ENCODE measurements at regions not wholly inside any gene's neighbourhood (a gene's known extent, or its start where the extent isn't known, plus 50 kb on each side); places are given as distances from the start of the nearest gene placed in this dataset.
A peak's percentile ranks its signal among the peaks of the same experiment; 100 is the strongest.

DNA sequence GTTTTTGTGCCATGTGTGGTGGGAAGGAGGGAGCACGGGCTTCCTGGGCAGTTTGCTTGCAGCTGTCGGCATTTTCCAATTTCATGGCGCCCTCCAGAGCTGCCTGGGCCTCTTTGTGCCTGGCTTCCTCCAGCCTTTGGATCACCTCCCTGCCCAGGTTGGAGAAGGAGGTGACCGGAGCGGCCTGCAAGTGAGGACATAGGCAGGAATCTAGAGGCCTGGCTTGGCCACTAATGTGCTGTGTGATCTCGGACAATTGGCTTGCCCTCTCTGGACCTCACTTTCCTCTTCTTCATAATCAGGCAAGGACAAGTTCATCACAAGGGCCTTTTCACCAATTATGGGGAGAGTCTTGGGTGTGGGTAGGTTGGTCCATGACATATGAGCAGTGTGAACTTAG is 245.1 kb downstream of the MATN1 start:
- DNase-seq = peak in 1 of 42 donors; percentile 28
- intact Hi-C loops (cut with DNase I) = no loop called here

DNA sequence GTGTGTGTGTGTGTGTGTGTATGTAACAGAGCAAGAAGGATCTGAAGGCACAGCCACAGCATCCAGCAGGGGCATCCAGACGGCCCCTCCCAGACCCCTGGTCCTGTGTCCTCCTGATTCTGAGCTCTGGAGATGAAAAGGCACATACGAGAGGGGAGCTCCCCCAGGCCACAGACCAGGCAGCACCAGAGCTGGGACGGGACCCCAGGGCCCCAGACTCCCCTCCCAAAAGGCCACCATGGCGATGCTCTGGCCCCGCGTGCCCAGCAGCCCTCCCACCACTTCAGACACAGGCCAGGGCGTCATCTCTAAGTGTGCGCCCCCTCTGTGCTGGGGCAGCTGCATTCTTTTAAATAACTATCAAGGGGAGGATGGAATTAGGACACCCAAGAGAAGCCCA is 245.8 kb downstream of the MATN1 start:
- DNase-seq = peak in 1 of 42 donors; percentile 13
- intact Hi-C loops (cut with DNase I) = no loop called here

DNA sequence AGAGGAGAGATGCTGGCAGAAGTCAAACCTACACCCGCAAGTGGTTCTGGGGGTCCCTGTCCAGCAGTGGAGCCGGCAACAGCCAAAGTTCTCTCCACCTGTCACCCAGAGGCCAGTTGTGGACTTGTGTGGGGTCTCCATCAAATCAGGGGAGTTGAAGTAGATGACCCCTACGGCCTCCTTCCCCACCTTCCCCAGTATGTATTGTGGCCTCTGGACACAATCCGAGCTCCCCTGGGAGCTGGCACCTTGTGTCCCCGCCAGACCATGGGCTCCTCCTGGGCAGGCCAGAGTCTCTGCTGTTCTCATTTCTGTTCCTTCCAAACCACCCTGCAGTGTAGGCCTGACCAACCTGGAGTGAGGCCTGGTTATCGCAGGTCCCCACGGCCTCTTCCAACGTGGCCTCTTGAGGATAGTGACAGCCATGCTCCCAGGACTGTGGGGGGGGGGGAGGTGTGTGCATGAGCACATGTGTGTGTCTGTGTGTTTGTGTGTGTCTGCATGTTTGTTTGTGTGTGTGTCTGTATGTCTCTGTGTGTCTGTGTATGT is 246.4 kb downstream of the MATN1 start:
- intact Hi-C loops (cut with DNase I) = no loop called here
- peak in 1 of 42 donors; percentile 30 for DNase-seq

DNA sequence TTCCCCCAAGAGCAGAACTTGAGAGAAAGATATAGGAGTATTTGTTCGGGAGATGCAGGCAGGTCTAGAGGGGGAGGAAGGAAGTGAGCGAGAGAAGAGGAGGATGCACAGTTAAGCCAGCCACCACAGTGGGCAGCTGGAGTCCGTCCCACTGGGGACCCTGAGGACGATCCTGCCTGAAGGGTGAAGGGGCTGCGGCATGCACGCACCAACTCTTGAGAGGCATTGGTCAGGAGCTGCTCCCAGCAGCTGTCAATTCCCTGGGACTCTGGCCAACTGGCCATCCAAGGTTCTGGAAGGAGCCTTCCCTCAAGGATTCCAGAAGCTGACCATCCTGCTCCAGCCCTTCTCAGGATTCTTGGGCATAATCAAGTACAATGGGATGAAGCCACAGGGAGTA is 246.9 kb downstream of the MATN1 start:
- DNase-seq = no peak

DNA sequence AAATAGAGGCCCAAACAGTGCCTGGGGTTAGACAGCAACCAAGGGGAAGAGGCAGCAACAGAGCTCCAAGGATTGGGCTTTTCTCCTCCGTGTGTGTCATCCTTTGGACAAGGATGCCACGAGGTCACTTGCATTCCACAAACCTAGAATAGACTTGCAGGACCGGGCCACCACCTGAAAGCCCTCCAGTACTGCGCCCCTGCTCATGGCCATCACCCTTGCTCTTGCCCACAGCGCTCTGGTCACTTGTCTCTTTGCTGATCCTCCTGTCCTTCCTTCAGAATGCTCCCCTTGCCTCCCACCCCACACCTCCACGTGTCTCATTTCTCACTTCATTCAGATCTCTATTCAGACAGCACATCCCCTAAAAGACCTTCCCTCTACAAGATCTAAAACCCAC is 247.4 kb downstream of the MATN1 start:
- DNase-seq = no peak
- intact Hi-C loops (cut with DNase I) = no loop called here

More for the DNA sequence above, 246.9 kb downstream of the MATN1 start:
- intact Hi-C loops (cut with DNase I) = no loop called here

DNA sequence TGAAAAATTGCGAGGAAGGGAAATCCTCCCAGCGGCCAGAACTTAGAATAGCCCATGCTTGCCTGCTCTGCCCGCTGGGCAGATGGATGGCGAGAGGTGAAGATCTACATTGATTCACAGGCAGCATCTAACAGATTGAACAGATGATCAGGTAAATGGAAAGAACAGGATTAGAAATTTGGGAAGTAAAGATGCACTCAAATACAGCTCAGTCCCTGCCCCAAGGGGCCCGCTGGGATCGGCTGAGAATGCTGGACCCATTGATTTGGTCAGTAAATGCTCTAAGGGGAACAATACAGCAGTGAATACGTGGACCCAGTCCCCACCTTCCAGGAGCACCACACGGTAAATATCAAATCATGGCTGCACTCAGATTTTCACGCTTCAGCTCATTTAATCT is 248.2 kb downstream of the MATN1 start:
- peak in 1 of 42 donors; percentile 15 for DNase-seq
- intact Hi-C loops (cut with DNase I) = no loop called here

DNA sequence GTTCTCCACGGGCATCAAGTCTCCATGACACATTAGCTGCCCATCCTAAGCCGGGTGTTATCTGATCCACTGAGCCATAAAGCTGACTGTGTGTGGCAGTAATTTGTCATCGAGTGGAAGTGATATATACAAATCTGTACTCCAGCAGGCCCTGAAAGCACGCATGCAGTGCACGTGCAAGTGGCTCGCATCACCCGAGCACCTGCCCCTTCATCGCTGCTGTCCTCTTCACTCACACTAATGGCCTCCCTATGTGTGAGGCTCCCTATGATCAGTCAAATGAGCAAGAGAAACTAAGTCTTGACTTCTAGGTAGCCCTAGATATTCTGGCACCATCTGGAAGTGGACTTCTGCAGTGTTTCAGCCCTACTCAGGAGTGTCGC is 248.6 kb downstream of the MATN1 start:
- intact Hi-C loops (cut with DNase I) = no loop called here
- no peak for DNase-seq

DNA sequence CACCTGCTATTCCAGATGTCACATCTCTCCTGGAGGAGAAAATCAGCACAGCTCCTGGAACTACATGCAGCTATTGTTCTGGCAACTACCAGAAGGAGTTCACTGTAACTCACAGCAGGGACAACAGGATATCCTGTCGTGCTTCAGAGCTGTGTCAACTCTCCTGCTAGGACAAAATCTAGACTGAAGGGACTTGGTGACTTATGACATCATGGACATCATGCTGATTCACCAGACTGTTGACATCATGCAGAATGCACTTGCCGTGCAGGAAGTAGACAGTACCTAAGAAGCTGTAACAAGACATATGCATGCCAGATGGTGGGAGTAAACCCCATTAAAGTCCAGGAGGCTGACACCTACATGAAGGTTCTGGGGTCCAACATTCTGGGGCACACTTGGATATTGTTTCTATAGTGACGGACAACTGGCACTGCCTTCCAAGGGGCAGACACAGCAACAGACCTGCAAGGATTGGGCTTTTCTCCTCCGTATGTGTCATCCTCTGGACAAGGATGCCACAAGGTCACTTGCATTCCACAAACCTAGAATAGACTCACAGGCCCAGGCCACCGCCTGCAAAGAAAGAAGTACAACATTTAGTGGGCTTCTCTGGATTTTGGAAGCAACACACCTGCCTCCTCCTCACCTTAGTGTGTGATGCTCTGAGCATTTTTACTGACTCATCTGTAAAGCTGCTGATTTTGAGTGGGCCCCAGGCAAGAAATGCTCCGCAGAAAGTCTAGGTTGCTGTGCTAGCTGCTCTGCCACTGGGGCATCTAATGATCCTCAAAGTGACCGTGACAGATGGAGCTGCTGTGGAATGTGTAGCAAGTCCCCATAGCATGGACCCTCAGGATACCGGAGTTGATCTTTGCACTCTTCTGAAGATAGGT is 249.2 kb downstream of the MATN1 start:
- intact Hi-C loops (cut with DNase I) = no loop called here
- peak in 27 of 42 donors; percentile 3 to 70 (median 34) for DNase-seq

DNA sequence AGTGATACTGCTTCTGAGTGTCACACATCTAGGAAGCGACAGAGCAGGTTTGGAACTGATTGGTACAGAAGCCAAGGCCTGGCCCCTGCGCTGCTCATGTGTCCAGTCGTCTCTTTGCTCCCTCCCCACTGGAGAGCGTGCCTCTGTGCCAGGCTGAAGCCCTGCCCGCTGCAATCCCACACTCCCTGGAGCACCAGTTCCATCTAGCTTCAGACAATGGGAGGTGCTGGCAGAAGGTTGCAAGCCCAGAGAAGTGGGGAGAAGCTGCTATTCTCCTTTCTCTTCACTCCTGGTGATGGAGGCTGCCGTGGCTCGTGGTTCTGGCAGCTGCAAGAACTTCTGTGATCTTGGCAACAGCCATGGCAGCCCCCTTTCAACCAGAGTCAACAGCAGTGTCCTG is 250.9 kb downstream of the MATN1 start:
- intact Hi-C loops (cut with DNase I) = no loop called here
- DNase-seq = peak in 2 of 42 donors; percentile 23 to 50

DNA sequence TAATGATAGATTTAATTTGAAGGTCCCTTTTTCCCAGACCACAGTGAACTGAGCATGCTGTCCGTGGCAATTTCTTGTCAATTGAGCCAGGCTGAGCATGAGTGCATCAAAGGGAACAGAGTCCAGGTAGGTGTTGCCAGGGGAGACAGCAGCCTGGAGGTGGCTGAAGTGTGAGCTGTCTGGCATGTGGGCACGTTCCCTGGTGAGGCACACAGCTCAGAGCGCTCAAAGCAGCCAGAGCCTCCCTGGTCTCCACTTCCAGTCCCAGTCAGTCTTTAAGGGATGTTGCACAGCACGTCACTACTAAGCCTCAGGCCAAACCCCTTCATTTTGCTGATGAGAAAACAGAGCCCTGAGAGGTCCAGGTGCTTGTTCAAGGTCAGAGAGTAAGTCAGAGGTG is 251.4 kb downstream of the MATN1 start:
- DNase-seq = peak in 1 of 42 donors; percentile 21
- intact Hi-C loops (cut with DNase I) = no loop called here

DNA sequence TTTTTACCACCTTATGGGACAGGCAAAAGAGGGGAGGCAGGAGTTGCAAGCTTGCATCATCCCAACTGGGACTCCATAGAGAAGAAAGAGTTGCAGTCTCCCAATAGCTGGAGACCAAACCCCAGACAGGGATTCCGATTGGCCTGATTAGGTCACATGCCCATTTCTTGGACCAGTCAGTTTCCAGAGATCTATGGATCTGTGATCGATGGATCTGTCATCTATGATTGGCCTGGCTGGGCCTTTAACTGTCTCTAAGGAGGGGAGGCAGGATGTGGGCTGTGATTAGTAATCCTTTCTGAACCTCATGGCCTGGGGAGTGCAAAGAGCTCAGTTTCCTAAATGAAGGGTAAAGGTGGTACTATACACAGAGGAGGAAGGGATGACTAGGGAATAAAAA is 252.1 kb downstream of the MATN1 start:
- intact Hi-C loops (cut with DNase I) = no loop called here
- DNase-seq = peak in 2 of 42 donors; percentile 4 to 14

DNA sequence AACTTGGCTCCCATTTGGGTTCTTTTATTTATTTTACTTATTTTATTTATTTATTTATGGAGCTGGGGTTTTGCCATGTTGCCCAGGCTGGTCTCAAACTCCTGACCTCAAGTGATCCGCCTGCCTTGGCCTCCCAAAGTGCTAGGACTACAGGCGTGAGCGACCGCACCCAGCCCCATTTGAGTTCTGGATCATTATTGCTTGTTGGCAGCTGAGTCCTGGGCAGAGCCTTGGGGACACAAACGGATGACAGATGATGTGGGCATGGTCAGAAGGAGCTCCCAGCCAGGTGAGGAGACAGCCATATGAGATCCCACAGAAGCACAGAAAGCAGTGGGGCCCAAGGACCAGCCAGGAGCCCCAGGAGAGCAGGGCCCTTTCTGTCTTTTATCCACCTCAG is 254.0 kb downstream of the MATN1 start:
- DNase-seq = peak in 1 of 42 donors; percentile 22
- intact Hi-C loops (cut with DNase I) = no loop called here

DNA sequence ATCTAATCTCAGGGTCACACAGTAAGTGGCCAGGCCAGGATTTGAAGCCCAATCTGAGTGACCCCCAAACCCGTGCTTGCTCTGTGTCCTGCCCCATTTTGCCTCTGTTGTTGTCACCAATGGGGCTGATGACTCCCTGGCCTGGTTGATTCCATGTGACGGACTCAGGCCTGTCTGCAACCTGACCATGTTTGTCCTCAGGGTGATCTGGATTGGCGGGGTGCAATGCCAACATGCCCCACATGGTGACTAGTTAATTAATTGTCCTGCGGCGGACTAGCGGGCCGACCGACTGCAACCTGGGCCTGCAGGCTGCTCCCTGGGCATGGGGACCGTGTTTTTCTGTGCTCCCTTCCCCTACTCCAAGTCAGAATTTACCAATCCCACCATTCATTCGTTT is 256.3 kb downstream of the MATN1 start:
- intact Hi-C loops (cut with DNase I) = no loop called here
- peak in 2 of 42 donors; percentile 7 to 8 for DNase-seq

DNA sequence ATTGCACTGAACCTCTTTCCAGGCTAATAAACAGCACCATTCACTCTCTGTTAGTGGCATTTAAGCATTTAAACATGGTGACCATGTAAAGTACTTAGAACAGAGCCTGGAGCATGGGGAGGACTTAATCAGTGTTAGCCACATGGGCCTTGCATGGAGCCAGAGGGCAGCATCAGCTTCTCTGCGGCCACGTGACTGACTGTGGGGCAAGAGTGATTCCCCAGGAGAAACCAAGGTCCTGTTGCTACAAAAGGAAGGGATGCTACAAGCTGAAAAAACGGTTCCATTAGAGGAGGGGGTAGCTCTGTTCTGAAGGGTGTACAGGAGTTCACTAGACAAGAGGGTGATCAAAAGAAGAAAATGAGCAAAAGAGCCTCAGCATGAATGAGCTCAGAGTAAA is 256.8 kb downstream of the MATN1 start:
- intact Hi-C loops (cut with DNase I) = no loop called here
- DNase-seq = peak in 2 of 42 donors; percentile 10 to 21

DNA sequence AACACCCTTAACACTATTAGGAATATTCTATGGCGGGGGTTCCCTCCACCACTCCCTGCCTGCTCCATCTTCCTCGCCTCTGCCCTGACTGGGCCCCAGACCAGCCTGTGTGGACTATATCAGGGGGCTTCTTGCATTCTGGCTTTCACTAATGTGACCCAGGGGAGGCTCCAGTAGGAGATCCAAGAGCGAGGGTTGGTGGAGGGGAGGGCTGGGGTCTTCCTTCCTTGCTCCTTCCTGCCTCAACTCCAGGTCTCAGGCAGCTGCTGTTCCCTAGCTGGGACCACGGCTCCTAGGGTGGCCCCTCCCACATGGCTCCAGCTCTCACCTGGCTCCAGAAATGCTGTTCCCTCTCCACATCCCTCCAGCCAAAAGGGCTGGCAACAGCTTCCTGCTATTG is 257.4 kb downstream of the MATN1 start:
- DNase-seq = peak in 3 of 42 donors; percentile 7 to 25 (median 17)
- intact Hi-C loops (cut with DNase I) = no loop called here

DNA sequence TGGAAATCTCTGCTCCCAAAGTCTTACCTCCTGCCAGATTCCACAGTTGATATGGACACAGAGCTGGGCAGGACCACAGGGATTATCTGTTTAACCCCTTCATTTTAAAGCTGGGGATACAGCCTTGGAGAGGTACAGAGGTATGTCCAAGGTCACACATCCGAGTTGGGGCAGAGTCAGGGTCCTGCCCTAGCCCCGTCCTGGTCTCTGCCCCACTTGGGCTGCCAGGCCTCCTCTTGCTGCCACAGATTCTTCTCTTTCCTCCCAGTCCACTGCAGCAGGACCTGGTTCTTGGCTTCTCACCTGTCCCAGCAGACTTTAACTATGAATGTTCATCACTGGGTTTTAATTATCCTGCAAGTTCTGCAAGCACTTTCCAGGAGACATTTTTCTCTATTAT is 258.3 kb downstream of the MATN1 start:
- DNase-seq = peak in 3 of 42 donors; percentile 15 to 34 (median 17)
- intact Hi-C loops (cut with DNase I) = no loop called here

DNA sequence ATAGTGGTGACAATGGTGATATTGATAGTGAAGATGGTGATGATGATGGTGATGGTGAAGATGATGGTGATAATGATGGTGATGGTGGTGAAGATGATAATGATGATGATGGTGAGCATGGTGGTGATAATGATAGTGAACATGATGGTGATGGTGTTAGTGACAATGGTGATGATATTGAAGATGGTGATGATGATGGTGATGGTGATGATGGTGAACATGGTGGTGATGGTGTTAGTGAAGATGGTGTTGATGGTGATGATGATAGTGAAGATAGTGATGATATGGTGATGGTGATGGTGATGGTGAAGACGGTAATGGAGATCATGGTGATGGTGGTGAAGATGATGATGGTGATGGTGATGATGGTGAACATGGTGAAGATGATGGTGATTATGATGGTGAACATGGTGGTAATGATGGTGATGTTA is 259.2 kb downstream of the MATN1 start:
- no peak for DNase-seq
- intact Hi-C loops (cut with DNase I) = no loop called here

DNA sequence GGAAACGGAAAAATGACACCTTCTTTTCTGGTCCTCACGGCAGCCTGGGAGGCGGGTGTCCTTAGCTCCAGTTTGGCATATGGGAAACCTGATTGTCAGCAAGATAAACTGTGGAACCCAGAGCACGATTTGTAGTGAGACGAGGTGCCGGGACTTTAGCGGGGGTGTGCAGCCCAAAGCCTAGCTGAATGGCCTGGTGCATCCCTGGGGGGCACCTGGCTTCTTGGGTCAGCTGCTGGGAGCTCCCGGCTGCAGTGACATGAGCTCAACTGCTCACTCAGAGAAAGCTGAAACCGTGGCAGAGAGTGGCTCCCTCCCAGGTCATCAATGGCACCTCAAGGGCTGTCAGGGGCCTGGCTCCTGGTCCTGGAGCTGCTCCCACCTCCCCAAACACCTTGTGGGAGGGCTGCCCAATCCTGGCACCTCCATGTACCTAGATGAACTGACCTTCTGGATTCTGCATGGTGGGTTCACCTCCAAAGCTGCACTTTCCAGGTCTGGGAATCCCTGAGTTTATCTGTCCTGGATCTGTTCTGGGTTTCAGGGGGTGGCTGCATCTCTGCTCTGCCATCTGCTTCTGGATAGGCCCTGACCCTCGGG is 260.5 kb downstream of the MATN1 start:
- DNase-seq = peak in 3 of 42 donors; percentile 2 to 40 (median 11)
- intact Hi-C loops (cut with DNase I) = no loop called here

DNA sequence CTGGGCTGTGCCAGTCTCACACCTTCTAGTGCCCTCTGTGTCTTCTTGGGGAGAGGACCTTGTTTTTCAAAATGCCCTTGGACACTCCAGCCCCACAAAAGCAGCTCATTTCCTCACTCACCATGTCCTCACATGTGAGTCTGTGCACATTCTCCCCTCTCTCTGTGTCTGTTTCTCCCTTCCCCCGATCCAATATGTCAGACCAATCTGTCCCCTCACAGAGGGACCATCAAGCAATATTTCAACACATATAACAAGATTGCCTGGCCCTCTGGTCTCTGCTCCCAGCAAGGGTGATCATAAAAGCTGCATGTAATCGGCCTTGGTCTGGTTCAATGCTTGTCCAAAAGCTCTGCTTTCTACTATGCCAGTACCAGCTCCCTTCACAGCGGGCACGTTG is 261.2 kb downstream of the MATN1 start:
- intact Hi-C loops (cut with DNase I) = no loop called here
- DNase-seq = peak in 2 of 42 donors; percentile 1 to 4

DNA sequence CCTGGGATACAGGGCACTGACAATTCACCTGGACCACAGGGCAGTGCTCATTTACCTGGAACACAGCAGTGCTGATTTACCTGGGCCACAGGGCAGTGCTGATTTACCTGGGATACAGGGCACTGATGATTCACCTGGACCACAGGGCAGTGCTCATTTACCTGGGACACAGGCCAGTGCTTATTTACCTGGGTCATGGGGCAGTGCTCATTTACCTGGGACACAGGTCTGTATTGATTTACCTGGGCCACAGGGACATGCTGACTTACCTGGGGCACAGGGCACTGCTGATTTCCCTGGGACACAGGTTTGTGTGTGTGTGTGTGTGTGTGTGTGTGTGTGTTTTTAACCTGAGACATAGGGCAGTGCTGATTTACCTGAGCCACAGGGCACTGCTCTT is 261.7 kb downstream of the MATN1 start:
- intact Hi-C loops (cut with DNase I) = no loop called here
- peak in 2 of 42 donors; percentile 4 to 7 for DNase-seq

Data from head of caudate nucleus (tissue), 42 donors.